ENCODE measurements at regions not wholly inside any gene's neighbourhood (a gene's known extent, or its start where the extent isn't known, plus 50 kb on each side); places are given as distances from the start of the nearest gene placed in this dataset.

- no peak overlapping the region for H3K4me2 ChIP-seq (ENCODE audit: low read length)
- TF ChIP-seq POLR2AphosphoS5 (IDR thresholded peaks at IDR 0.05; ENCODE audit: low read depth, low read length) (no peak), CEBPB (IDR thresholded peaks at IDR 0.05; ENCODE audit: low read depth) (no peak), POLR2A (IDR thresholded peaks at IDR 0.05; ENCODE audit: borderline replicate concordance, extremely low read depth, insufficient read depth, insufficient read length) (no peak), ATF3 (IDR thresholded peaks at IDR 0.05) (no peak), YY1 (IDR thresholded peaks at IDR 0.05; ENCODE audit: extremely low read depth, insufficient replicate concordance, low read depth, low read length) (no peak), EGR1 (IDR thresholded peaks at IDR 0.05; ENCODE audit: low read depth) (no peak), RAD21 (IDR thresholded peaks at IDR 0.05; ENCODE audit: low read depth) (no peak), SRF (IDR thresholded peaks at IDR 0.05; ENCODE audit: low read depth) (no peak), CBX3 (IDR thresholded peaks at IDR 0.05; ENCODE audit: low read depth) (no peak), ELF1 (IDR thresholded peaks at IDR 0.05; ENCODE audit: borderline replicate concordance, low read depth) (no peak), JUND (IDR thresholded peaks at IDR 0.05) (no peak), MAX (IDR thresholded peaks at IDR 0.05) (no peak), SIN3A (IDR thresholded peaks at IDR 0.05; ENCODE audit: low read depth) (no peak), REST (IDR thresholded peaks at IDR 0.05; ENCODE audit: low read depth) (no peak), EZH2phosphoT487 (IDR thresholded peaks at IDR 0.05; ENCODE audit: borderline replicate concordance) (no peak), FOSL1 (IDR thresholded peaks at IDR 0.05; ENCODE audit: low read depth) (no peak)
- H3K27me3 ChIP-seq (ENCODE audit: insufficient read depth, low read length) = no peaks in the 10 kb centered on the region
- H3K4me1 ChIP-seq (ENCODE audit: control insufficient read depth in 1 of 2, insufficient read depth in 2 of 2, low read length in 2 of 2) = peaks cover 0 to 5% of the 10 kb centered on the region in 2 experiments; a peak in 1 of 4 replicates
- H3K27ac ChIP-seq (ENCODE audit: low read depth, low read length) = no peak overlapping the region
- intact Hi-C loops (cut with micrococcal nuclease) = no loop called here
- H2AFZ ChIP-seq (ENCODE audit: low read depth, low read length, poor library complexity, severe bottlenecking) = no peak overlapping the region
- H3K9me2 ChIP-seq (ENCODE audit: insufficient read depth) = no peaks in the 10 kb centered on the region
- no TSS peak for BruUV-seq (replicated peaks)
- H3K9ac ChIP-seq (ENCODE audit: low read length) = no peak overlapping the region
- no peaks in the 10 kb centered on the region for H3K79me2 ChIP-seq (ENCODE audit: insufficient read depth, low read length)
- H3K9me3 ChIP-seq (ENCODE audit: control insufficient read depth in 1 of 2, insufficient read depth in 1 of 2, low read depth in 1 of 2, low read length in 2 of 2) = no peaks in the 10 kb centered on the region
- DNase-seq (ENCODE audit: low read depth, low spot score) = no peak
- CTCF ChIA-PET = no interaction called here
- H3K36me3 ChIP-seq (ENCODE audit: control insufficient read depth in 1 of 2, insufficient read depth in 2 of 2, low read length in 2 of 2) = no peaks in the 10 kb centered on the region
- POLR2A ChIA-PET = no interaction called here
- H4K20me1 ChIP-seq (ENCODE audit: insufficient read depth) = no peaks in the 10 kb centered on the region
- ATAC-seq = no peak
- no peak overlapping the region for H3K4me3 ChIP-seq (replicated peaks in 1 of 2; ENCODE audit: low read depth in 1 of 2, low read length in 2 of 2)
- RAD21 ChIA-PET (ENCODE audit: low non-redundant PET in 1 of 2, low total read pairs in 2 of 2, uncharacterized antibody in 2 of 2, unreplicated experiment in 2 of 2) = no interaction called here
These were observed 282.8 kb downstream of the SNX10 start for GRCh38 chr7:26574476-26574875.
